Adipocyte (in vitro differentiated cells): ENCODE measurements at regions not wholly inside any gene's neighbourhood (a gene's known extent, or its start where the extent isn't known, plus 50 kb on each side); places are given as distances from the start of the nearest gene placed in this dataset.

ENCODE experiments used
- DNase-seq: peaks from one replicate; pipeline ENCODE4 v3.0.0-alpha.2; 2015; ENCODE audit warnings: low read depth
- H3K27me3 ChIP-seq: replicated peaks from 2 replicates; pipeline ENCODE4 v1.7.0; 2013; ENCODE audit warnings: mild to moderate bottlenecking, low read length, moderate library complexity; ENCODE audit not compliant: control insufficient read depth, insufficient read depth
- H3K36me3 ChIP-seq: 2 replicates; pipeline ENCODE4 v1.7.0; 2013; ENCODE audit warnings: low read length, mild to moderate bottlenecking, moderate library complexity; ENCODE audit not compliant: control insufficient read depth, insufficient read depth, severe bottlenecking
- H3K4me1 ChIP-seq: 2 replicates; pipeline ENCODE4 v1.7.0; 2013; ENCODE audit warnings: mild to moderate bottlenecking, low read length, moderate library complexity; ENCODE audit not compliant: control insufficient read depth, insufficient read depth
- H3K4me3 ChIP-seq: 2 replicates; pipeline ENCODE4 v1.7.0; 2013; ENCODE audit warnings: mild to moderate bottlenecking, low read length, moderate library complexity
- H3K9ac ChIP-seq: 2 replicates; pipeline ENCODE4 v1.7.0; 2013; ENCODE audit warnings: mild to moderate bottlenecking, low read length, moderate library complexity
- H3K9me3 ChIP-seq: 2 replicates; pipeline ENCODE4 v1.7.0; 2013; ENCODE audit warnings: mild to moderate bottlenecking, low read length, moderate library complexity; ENCODE audit not compliant: control insufficient read depth

DNA sequence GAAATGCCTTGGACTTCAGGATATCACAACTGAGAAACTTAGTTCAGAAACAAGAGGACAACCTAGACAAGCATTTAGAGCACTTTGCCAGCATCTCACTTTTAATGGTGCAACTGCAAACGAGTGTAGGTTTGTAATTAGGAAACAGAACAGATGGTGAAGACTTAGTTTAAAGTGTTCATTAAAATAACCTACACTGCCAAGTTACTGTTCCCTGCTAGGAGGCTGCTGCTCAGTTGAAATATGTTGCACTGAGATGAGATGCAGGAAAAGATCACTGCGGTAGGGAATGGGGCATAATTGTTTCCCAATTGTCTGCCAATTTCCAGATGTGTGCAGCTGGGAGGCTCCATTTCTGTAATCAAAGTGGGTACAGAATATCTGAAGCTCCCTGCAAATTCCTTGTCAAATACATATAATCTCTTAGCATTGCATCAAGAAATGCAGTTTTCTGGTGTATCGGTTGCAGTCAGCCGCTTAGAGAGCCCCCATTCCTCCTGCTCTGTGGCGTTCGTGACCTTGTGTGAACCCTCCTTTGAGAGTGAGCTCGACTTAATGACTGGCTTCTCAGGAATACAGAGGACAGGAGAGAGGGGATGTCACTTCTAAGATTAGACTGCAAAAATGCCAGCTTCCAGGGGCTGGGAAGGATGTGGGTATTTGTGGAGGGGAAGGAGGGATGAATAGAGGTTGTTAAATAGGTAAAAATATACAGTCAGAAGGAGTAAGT lies 448.9 kb downstream of the MED10 start:
- H3K4me3 ChIP-seq: no peak overlapping the region
- H3K27me3 ChIP-seq: peaks cover 8% of the 10 kb centered on the region
- H3K9me3 ChIP-seq: no peaks in the 10 kb centered on the region
- H3K36me3 ChIP-seq: no peaks in the 10 kb centered on the region
- peaks cover 7% of the 10 kb centered on the region for H3K4me1 ChIP-seq
- no peak for DNase-seq
- H3K9ac ChIP-seq: no peak overlapping the region

GRCh38 chr5:5925191-5925590 lies 453.2 kb downstream of the MED10 start:
- Histone ChIP-seq H3K4me1 (peaks cover 7% of the 10 kb centered on the region), H3K4me3 (no peak overlapping the region)

DNA sequence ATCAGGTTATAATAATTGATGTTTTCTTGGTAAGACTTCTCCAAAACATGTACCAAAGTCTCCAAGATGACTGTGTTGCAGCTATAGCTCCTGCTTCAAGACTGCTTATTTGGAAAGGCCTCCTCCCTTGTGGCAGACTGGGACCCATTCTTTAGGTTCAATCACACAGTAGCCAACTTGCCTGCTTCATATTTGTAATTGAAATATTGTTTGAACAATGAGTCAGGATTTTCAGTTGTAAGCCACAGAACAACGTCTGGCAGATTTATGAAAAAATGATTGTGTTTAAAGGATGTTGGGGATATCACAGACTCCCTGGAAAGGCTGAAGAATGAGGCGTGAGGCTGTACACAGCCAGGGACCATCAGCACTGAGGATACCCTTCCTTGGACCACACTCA lies 458.9 kb downstream of the MED10 start:
- Histone ChIP-seq H3K9ac (no peak overlapping the region), H3K4me1 (no peaks in the 10 kb centered on the region), H3K36me3 (no peaks in the 10 kb centered on the region), H3K27me3 (no peaks in the 10 kb centered on the region), H3K4me3 (no peak overlapping the region), H3K9me3 (no peaks in the 10 kb centered on the region)
- no peak for DNase-seq

More at GRCh38 chr5:5925191-5925590, 453.2 kb downstream of the MED10 start:
- no peak for DNase-seq
- Histone ChIP-seq H3K36me3 (no peaks in the 10 kb centered on the region), H3K27me3 (peaks cover 8% of the 10 kb centered on the region), H3K9ac (no peak overlapping the region), H3K9me3 (no peaks in the 10 kb centered on the region)

GRCh38 chr5:5906778-5907177 lies 471.6 kb downstream of the MED10 start:
- peaks cover 5% of the 10 kb centered on the region for H3K9me3 ChIP-seq
- H3K36me3 ChIP-seq: no peaks in the 10 kb centered on the region
- no peak overlapping the region for H3K9ac ChIP-seq
- no peaks in the 10 kb centered on the region for H3K4me1 ChIP-seq
- peaks cover 6% of the 10 kb centered on the region for H3K27me3 ChIP-seq
- DNase-seq: no peak
- H3K4me3 ChIP-seq: no peak overlapping the region

- H3K9me3 ChIP-seq: peaks cover 5% of the 10 kb centered on the region
Observed at GRCh38 chr5:5905186-5905585, 473.2 kb downstream of the MED10 start.

DNA sequence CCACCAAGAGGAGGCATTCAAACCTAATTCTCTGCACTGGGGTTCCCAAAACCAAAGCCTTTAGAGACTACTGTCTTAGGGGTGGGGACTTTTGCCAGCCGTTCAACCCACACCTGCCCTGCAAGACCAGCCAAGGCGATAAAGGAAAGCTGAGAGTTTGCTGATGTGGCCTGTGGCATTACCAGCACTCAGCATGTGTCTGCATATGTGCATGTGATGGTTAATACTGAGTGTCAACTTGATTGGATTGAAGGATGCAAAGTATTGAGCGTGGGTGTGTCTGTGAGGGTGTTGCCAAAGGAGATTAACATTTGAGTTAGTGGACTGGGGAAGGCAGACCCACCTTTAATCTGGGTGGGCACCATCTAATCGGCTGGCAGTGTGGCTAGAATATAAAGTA lies 474.2 kb downstream of the MED10 start:
- DNase-seq: no peak
- Histone ChIP-seq H3K4me3 (no peak overlapping the region), H3K27me3 (peaks cover 3% of the 10 kb centered on the region), H3K36me3 (no peaks in the 10 kb centered on the region), H3K9ac (no peak overlapping the region), H3K4me1 (no peaks in the 10 kb centered on the region), H3K9me3 (peaks cover 5% of the 10 kb centered on the region)

More at GRCh38 chr5:5905186-5905585, 473.2 kb downstream of the MED10 start:
- Histone ChIP-seq H3K4me1 (no peaks in the 10 kb centered on the region), H3K36me3 (no peaks in the 10 kb centered on the region), H3K9ac (no peak overlapping the region), H3K27me3 (peaks cover 3% of the 10 kb centered on the region), H3K4me3 (no peak overlapping the region)
- DNase-seq: no peak

DNA sequence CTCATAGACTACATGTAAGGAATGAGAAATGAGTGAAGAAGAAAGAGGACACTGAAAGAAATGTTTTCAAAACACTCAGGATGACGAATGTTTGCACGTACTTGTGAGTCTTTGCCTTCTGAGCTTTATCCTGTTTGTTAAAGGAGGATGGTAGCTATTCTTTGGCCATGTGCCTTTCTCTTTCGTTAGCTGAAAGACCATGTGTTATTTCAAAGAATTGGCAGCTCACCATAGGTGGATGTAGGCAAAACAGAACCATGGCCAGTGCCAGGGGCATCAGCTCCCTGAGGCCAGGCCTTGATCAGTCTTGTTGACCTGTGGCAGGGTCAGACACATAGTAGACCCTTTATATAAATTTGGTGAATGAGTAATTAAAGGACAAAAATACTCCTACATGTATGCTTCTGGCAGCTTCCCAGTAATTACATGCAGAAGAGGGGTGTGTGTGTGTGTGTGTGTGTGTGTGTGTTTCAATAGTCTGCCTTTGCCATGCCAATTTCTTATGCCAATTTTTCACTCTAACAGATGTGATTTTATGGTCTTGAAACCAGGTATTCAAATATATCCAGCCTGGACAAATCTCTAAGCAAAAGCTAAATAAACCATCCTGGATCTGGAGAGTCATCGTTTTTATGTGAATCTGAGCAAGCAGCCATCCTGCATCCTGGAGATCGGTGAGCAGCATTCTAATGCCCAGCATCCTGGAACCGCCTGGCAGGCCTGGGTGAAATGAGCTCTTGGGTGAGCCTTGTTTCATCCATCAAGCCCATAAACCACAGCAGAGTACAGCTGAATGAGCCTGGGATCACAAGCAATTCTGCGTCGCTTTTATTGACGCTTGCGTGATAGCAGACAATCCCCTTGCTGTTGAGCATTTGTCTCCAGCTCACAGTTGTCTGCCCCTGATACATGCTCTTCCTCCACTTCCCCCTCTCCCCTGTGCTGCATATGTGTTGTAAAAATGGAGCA lies 475.4 kb downstream of the MED10 start:
- Histone ChIP-seq H3K9me3 (peaks cover 5% of the 10 kb centered on the region), H3K36me3 (no peaks in the 10 kb centered on the region), H3K9ac (no peak overlapping the region), H3K4me3 (no peak overlapping the region), H3K4me1 (no peaks in the 10 kb centered on the region), H3K27me3 (peaks cover 3% of the 10 kb centered on the region)
- DNase-seq: no peak

DNA sequence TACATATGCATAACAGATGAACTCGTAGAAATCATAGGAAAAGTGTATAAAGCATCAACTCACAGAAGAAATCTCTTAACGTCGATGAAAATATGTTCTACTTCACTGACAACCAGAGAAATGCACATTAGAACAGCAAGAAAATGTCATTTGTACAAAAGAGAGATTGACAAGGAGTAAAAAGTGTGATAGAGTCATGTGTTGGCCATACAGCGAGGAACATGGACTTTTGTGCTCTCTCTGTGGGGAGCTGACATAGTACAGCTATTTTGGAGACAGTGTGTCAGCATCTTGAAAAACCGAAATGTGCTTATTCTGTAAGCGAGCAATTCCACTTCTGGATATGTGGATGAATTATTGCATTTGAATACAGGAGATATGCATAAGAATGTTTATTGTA lies 477.9 kb downstream of the ICE1 start:
- no peak for DNase-seq
- Histone ChIP-seq H3K4me3 (no peak overlapping the region), H3K36me3 (no peaks in the 10 kb centered on the region), H3K9me3 (peaks cover 5% of the 10 kb centered on the region), H3K4me1 (no peaks in the 10 kb centered on the region), H3K27me3 (no peaks in the 10 kb centered on the region), H3K9ac (no peak overlapping the region)

GRCh38 chr5:5899716-5900115 lies 477.2 kb downstream of the ICE1 start:
- no peak overlapping the region for H3K9ac ChIP-seq
- H3K36me3 ChIP-seq: no peaks in the 10 kb centered on the region
- no peaks in the 10 kb centered on the region for H3K4me1 ChIP-seq
- H3K4me3 ChIP-seq: no peak overlapping the region
- H3K27me3 ChIP-seq: peaks cover 3% of the 10 kb centered on the region
- no peak for DNase-seq
- peaks cover 5% of the 10 kb centered on the region for H3K9me3 ChIP-seq

DNA sequence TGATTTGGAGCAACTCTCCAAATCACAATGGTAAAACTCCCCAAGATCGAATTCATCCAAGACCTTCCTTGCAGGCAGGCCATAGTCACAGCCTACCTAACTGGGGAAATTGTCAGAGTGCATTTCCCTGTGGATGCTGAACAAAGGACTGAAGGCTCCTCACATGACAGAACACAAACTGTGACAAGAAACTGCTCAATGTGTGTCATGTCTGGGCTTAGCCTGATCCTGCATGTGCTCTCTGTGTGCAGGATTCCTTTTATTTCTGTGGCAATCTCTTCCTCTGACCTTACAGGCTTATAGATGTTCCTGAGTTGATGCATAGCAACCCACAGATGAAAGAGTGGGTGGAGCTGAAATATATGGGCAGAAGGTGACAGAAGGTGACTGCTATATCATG lies 465.8 kb downstream of the ICE1 start:
- no peak for DNase-seq

GRCh38 chr5:5887833-5888232 lies 465.4 kb downstream of the ICE1 start:
- peaks cover 21% of the 10 kb centered on the region for H3K27me3 ChIP-seq
- no peak for DNase-seq
- no peak overlapping the region for H3K9ac ChIP-seq
- no peaks in the 10 kb centered on the region for H3K36me3 ChIP-seq
- H3K4me3 ChIP-seq: no peak overlapping the region
- H3K9me3 ChIP-seq: no peaks in the 10 kb centered on the region
- no peaks in the 10 kb centered on the region for H3K4me1 ChIP-seq

More for the DNA sequence above, 465.8 kb downstream of the ICE1 start:
- Histone ChIP-seq H3K4me1 (no peaks in the 10 kb centered on the region), H3K9me3 (no peaks in the 10 kb centered on the region), H3K4me3 (no peak overlapping the region), H3K9ac (no peak overlapping the region), H3K36me3 (no peaks in the 10 kb centered on the region), H3K27me3 (peaks cover 21% of the 10 kb centered on the region)
